ENCODE measurements at regions not wholly inside any gene's neighbourhood (a gene's known extent, or its start where the extent isn't known, plus 50 kb on each side); places are given as distances from the start of the nearest gene placed in this dataset.
"Not testable (repeated sequence)": the region's sequence is repeated elsewhere in the genome, so short reads cannot be mapped to it uniquely, and the experiment has no call there.

DNA sequence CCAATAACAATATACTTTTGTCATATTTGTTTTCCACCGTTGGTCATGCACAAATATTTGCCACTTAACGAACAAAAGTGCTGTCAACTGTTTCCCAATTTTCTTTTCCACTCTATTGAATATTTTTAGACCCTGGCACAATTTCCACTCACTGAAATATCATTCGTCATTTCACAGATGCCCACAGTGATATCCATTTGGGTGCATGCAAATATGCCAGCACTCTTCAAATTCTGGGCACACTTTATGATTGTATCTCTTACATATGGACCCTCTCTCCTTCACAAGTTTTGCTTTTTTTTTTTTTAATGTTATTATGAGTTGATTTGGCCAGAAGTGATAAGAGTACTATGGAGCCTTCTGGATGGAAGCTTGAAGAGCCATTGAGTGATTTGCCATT lies 1557.3 kb upstream of the FLRT2 start:
- DNase-seq (ENCODE audit: low read depth), result no peak
- H3K4me3 ChIP-seq (ENCODE audit: low read depth, low read length), result no peak overlapping the region
- TF ChIP-seq, protein P1, sequence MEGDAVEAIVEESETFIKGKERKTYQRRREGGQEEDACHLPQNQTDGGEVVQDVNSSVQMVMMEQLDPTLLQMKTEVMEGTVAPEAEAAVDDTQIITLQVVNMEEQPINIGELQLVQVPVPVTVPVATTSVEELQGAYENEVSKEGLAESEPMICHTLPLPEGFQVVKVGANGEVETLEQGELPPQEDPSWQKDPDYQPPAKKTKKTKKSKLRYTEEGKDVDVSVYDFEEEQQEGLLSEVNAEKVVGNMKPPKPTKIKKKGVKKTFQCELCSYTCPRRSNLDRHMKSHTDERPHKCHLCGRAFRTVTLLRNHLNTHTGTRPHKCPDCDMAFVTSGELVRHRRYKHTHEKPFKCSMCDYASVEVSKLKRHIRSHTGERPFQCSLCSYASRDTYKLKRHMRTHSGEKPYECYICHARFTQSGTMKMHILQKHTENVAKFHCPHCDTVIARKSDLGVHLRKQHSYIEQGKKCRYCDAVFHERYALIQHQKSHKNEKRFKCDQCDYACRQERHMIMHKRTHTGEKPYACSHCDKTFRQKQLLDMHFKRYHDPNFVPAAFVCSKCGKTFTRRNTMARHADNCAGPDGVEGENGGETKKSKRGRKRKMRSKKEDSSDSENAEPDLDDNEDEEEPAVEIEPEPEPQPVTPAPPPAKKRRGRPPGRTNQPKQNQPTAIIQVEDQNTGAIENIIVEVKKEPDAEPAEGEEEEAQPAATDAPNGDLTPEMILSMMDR (IDR thresholded peaks at IDR 0.05; ENCODE audit: control insufficient read depth, extremely low read depth, insufficient read depth), result no peak

DNA sequence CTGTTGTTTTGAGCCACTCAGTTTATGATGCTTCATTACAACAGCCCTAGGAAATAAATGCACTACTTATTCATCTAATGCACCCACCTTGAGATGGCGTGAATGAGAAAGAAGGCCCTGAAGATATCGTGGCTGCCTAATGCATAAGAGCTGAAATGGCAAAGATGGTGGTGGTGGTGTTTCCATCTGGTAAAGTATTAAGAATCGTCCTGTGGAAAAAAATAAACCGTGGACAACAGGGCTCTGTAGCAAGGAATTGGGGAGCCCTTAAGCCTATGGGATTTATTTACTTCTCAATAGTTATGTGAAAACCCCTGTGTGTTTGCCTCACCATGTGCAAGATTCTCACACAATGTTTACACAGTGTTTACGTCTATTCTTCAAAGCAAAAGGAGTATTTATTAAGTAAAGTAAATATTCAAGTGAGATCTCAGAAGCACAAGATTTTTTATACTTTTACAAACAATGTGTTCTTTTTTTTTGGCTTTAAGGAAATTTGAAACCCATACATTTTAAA lies 1555.2 kb upstream of the FLRT2 start:
- no peak for DNase-seq (ENCODE audit: low read depth)
- H3K4me3 ChIP-seq (ENCODE audit: low read depth, low read length), result no peak overlapping the region
- TF ChIP-seq, protein P1 (IDR thresholded peaks at IDR 0.05; ENCODE audit: control insufficient read depth, extremely low read depth, insufficient read depth), result no peak

DNA sequence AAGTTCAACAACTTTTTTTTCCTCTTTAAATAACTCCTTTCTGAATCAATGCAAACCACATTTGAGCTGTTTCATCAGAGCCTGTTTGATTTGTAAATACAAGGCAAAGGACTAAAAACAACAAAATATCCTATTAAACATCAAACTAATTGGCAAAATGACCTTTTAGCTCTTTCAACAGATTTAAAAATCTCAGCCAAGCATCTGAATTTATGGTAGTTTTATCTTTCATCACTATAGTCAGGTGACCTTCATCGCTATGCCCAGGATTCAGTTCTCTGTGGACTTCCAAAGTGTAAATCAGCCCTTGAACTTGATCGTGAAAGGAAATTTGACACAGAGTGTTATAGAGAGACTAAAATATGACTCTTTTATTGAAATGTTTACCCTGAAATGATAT lies 1554.5 kb upstream of the FLRT2 start:
- no peak overlapping the region for H3K4me3 ChIP-seq (ENCODE audit: low read depth, low read length)
- DNase-seq (ENCODE audit: low read depth), result peak; percentile 19
- TF ChIP-seq, protein P1 (IDR thresholded peaks at IDR 0.05; ENCODE audit: control insufficient read depth, extremely low read depth, insufficient read depth), result no peak

DNA sequence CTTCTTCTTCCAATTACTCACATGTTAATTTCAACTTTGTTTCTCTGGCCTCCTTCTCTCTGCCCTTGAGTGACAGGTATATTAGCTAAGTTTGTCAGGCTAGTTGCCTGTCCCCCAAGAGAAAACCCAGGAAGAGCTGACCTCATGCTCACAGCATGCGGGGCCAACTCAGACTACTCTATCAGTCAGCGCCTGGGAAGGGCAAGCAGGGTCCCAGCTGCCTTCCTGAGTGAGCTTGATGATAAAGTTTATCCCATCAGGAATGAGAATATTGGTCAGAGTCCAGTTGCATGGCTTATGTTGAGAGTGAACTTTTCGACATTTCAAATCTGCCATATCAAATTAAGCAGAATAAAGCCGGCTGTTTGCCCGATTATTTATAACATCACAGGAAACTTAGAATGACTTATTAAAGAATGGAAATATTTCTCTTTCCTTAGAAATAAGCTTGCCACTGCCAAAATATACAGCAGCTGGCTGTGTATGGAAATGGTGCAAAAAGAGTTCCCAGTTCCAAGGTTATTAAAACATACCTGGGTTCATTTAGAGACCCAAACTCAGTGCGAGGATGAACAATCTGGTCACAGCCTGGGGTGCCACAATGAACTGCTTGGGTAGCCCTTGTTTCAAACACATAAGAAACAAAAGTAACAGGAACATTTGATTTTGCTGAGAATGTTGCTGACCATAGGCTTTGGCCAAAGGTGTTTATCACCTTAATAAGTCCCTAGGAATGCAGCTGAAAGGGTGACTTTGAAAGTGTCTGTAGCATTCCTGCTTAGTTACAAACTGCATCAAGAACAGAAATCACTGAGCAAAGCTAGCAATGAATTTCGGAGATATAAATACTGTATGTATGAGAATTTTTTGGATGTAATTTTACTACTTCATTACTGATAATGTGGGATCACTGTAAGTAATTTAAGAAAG lies 1553.8 kb upstream of the FLRT2 start:
- TF ChIP-seq, protein P1 (IDR thresholded peaks at IDR 0.05; ENCODE audit: control insufficient read depth, extremely low read depth, insufficient read depth), result no peak
- H3K4me3 ChIP-seq (ENCODE audit: low read depth, low read length), result no peak overlapping the region
- no peak for DNase-seq (ENCODE audit: low read depth)

DNA sequence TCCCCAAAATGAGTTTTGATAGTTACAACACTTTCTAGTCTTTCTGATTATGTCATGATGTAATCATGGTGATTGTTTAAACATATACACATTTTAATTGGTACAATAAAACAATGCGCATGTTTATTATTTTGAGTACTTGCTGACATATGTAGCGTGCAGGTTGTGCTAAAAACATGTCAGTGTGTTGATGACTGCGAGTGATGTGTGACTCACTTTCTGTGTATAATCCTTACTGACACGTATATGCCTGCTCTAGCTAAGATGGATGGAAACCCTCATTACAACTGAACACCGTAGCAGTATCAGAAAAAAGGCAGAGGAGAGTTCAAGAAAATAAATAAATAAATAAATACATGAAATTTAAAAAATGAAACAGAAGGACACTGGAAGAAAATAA lies 1552.4 kb upstream of the FLRT2 start:
- DNase-seq (ENCODE audit: low read depth), result no peak
- TF ChIP-seq, protein P1 (IDR thresholded peaks at IDR 0.05; ENCODE audit: control insufficient read depth, extremely low read depth, insufficient read depth), result no peak
- H3K4me3 ChIP-seq (ENCODE audit: low read depth, low read length), result no peak overlapping the region

DNA sequence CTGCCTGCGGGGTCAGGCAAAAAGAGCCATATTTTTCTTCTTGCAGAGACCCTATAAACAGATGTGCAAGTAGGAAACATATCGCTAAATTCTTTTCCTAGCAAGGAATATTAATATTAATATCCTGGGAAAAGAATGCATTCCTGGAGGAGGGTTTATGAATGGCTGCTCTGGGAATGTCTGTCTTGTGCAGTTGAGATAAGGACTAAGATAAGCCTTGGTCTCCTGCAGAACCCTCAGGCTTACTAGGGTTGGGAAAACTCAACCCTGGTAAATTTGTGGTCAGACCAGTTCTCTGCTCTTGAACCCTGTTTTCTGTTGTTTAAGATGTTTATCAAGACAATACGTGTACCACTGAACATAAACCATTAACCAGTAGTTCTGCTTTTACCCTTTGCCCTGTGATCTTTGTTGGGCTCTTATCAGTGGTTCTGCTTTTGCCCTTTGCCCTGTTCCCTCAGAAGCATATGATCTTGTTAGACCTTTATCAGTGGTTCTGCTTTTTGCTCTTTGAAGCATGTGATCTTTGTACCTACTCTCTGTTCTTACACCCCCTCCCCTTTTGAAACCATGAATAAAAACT lies 1548.2 kb upstream of the FLRT2 start:
- DNase-seq (ENCODE audit: low read depth), result not testable (repeated sequence)

DNA sequence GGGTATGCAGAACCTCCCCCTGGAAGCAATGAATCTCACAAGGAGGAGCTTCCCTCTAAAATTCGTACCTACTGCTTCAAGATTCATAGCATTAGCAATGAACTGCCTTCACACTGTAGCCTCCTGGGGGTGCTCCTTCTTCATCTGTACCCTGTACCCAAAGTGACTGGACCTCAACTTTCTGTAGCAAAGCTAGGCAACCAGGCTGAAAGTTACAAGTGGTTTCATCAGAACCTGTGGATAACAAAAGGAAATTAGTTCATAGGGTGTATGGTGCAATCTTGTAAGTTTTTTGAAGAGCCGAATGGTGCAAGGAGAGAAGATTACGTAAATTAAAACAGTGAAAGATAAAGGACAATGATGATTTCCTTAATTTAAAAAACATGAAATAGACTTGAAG lies 1541.7 kb upstream of the FLRT2 start:
- TF ChIP-seq, protein P1 (IDR thresholded peaks at IDR 0.05; ENCODE audit: control insufficient read depth, extremely low read depth, insufficient read depth), result no peak
- no peak overlapping the region for H3K4me3 ChIP-seq (ENCODE audit: low read depth, low read length)
- no peak for DNase-seq (ENCODE audit: low read depth)

More for the DNA sequence above, 1548.2 kb upstream of the FLRT2 start:
- H3K4me3 ChIP-seq (ENCODE audit: low read depth, low read length), result not testable (repeated sequence)

Data from LNCaP clone FGC (cell line).